GM19397 (cell line): ENCODE measurements at regions not wholly inside any gene's neighbourhood (a gene's known extent, or its start where the extent isn't known, plus 50 kb on each side); places are given as distances from the start of the nearest gene placed in this dataset.

Experiments used
- ATAC-seq: cut with Tn5 transposase; IDR thresholded peaks from one replicate; pipeline ENCODE4 v1.9.1; 2021; ENCODE audit warnings: mild to moderate bottlenecking, moderate library complexity; ENCODE audit not compliant: unreplicated experiment

- no peak for ATAC-seq
These were observed 461.9 kb upstream of the HS6ST1 start for GRCh38 chr2:128780434-128781080.

GRCh38 chr2:128781166-128781565, 462.5 kb upstream of the HS6ST1 start:
- no peak for ATAC-seq

GRCh38 chr2:128781585-128782385, 463.1 kb upstream of the HS6ST1 start:
- no peak for ATAC-seq

GRCh38 chr2:128782411-128783192, 463.9 kb upstream of the HS6ST1 start:
- no peak for ATAC-seq

GRCh38 chr2:128783193-128783671, 464.6 kb upstream of the HS6ST1 start:
- ATAC-seq: no peak

GRCh38 chr2:128783896-128784295, 465.2 kb upstream of the HS6ST1 start:
- ATAC-seq: no peak

- ATAC-seq: no peak
These were observed 466.1 kb upstream of the HS6ST1 start for GRCh38 chr2:128784626-128785306.

GRCh38 chr2:128786316-128786715, 467.6 kb upstream of the HS6ST1 start:
- no peak for ATAC-seq

GRCh38 chr2:128786741-128787478, 468.2 kb upstream of the HS6ST1 start:
- ATAC-seq: no peak

GRCh38 chr2:128787616-128788015, 468.9 kb upstream of the HS6ST1 start:
- ATAC-seq: no peak

GRCh38 chr2:128788636-128789220, 470.1 kb upstream of the HS6ST1 start:
- ATAC-seq: no peak

GRCh38 chr2:128789221-128789620, 470.6 kb upstream of the HS6ST1 start:
- no peak for ATAC-seq

- no peak for ATAC-seq
These were observed 471.2 kb upstream of the HS6ST1 start for GRCh38 chr2:128789776-128790455.

GRCh38 chr2:128790541-128791001, 471.9 kb upstream of the HS6ST1 start:
- ATAC-seq: no peak

GRCh38 chr2:128791120-128791984, 472.7 kb upstream of the HS6ST1 start:
- ATAC-seq: no peak

- no peak for ATAC-seq
These were observed 473.3 kb upstream of the HS6ST1 start for GRCh38 chr2:128791985-128792320.

GRCh38 chr2:128792476-128793054, 473.9 kb upstream of the HS6ST1 start:
- no peak for ATAC-seq

- ATAC-seq: no peak
These were observed 474.7 kb upstream of the HS6ST1 start for GRCh38 chr2:128793404-128793803.
